ENCODE measurements at regions not wholly inside any gene's neighbourhood (a gene's known extent, or its start where the extent isn't known, plus 50 kb on each side); places are given as distances from the start of the nearest gene placed in this dataset.
"Not testable (repeated sequence)": the region's sequence is repeated elsewhere in the genome, so short reads cannot be mapped to it uniquely, and the experiment has no call there.

DNA sequence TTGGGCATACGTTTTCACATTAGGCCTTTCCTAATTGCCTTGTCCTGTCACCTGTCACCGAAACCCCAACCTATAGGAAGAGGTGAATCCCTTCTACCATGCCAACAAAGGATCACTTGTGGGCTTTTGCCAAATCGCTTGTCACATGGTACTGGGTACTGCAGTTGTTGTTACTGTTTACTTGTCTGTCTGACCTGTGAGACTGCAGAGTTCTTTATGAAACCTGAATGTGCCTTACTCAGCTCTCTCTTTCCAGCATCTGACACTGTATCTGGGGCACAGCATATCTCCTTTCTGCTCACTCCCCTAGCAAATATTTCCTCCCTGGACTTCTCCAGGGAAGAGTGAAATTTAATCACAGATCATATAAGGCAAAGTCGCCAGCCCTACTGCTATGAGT is 1272.4 kb downstream of the CDH8 start:
- DNase-seq, result no peak

DNA sequence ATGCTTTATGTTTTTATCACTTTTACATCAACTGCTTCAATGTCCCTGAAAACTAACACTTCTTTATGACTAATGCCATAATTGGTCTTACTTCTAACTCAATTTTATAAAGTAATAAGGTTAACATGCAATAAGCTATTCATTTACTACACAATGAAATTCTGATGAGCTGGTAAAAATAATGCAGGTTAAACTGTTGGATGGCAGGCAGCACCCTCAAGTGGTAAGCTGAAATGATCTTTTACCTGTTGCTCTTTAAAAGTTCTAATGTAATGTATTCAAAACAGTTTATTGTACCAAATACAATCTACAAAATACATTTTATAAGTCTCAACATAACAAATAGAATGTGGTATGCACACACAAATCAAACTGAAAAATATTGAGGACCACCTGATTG is 1280.3 kb downstream of the CDH8 start:
- no peak for DNase-seq

GRCh38 chr16:60748366-60748765 is 1287.9 kb downstream of the CDH8 start:
- no peak for DNase-seq

DNA sequence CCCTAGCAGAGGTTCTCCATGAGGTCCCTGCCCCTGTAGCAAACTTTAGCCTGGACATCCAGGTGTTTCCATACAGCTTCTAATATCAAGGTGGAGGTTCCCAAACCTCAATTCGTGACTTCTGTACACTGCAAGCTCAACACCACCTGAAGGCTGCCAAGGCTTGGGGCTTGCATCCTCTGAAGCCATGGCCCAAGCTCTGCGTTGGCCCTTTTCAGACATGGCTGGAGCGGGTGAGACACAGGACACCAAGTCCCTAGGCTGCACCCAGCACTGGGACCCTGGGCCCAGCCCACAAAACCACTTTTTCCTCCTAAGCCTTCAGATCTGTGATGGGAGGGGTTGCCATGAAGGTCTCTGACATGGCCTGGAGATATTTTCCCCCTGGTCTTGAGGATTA is 1292.0 kb downstream of the CDH8 start:
- no peak for DNase-seq

- DNase-seq, result no peak
Measured at GRCh38 chr16:60741810-60742209, 1294.4 kb downstream of the CDH8 start.

DNA sequence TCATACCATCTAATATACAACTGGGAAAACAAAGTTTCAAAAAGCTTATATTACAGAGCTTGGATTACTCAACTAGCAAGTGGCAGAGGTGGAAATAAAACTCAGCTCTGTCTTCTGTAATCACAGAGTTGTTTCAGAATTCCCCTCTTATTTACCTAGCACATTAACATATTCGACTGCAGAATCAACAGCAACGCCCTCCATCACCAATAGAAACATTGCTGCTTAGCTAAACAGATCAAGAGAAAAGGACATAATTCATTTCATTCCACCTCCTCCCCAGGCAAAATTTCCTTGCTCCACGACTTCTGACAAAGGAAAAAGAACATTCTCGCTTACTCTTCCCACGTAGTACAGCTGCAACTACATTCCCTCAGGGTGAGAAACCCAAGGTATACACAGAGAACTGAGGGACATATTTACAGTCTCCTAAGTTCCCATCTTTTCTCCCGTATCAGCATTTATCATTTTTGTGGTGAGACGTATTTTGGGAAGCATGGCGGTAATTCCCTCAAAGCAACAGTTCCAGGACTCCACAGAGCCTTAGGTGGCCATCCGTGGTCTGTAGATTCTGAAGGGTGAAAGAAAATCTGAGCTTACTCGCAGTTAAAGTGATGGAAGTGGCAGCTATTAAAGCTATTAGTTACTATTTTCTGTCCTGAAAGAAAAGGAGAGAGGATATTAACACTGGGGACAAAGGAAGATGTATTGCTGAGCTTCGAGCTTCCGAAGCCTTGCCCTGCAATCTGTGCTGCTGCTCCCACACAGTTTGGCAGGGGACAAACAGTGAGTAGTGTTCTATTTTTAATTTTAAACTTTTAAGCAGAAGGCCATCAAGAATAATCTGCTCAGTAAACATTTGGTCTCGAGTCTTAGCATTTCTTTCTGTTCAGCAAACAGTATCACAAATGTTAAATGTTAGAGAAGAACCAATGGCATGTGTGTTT is 1296.2 kb downstream of the CDH8 start:
- DNase-seq, result no peak

DNA sequence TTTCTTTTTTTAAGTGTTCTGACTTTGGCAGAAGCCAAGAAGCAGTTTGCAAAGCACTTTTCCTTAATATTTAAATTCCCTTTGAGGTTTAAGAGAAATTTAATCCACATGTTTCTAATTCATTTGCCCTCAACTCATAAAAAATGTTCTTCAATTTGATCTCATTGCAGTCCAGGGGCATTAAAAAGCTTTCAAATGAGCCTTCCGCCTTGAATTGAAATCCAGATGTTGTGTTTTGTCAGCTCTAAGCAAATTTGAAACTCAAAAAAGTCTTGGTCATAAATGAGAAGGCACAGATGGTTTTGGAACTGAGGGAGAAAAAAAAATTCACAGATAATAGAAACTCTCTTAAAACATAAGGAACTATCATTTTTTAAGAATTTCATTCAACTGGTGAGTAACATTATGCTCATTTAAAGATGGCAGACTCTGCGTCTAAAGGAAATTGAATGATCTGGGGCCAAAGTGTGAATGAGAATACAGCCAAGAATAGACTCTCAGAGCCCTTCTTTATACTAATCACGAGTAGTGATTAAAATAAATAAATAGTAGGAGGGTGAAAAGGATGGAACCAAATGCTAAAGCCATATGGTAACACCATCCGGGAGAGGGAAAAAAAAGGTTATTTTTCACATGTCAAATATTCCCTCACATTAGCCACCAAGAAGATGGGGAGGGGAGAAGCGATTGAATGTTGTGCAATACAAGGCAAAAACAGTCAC is 1304.7 kb downstream of the CDH8 start:
- no peak for DNase-seq

- DNase-seq, result no peak
Measured at GRCh38 chr16:60729051-60729450, 1307.2 kb downstream of the CDH8 start.

GRCh38 chr16:60727851-60728250 is 1308.4 kb downstream of the CDH8 start:
- no peak for DNase-seq

- no peak for DNase-seq
Measured at GRCh38 chr16:60720060-60720459, 1316.2 kb downstream of the CDH8 start.

GRCh38 chr16:60717808-60718207 is 1318.4 kb downstream of the CDH8 start:
- DNase-seq, result no peak

GRCh38 chr16:60712144-60712543 is 1324.1 kb downstream of the CDH8 start:
- DNase-seq, result no peak

GRCh38 chr16:60704726-60705125 is 1331.5 kb downstream of the CDH8 start:
- DNase-seq, result no peak

DNA sequence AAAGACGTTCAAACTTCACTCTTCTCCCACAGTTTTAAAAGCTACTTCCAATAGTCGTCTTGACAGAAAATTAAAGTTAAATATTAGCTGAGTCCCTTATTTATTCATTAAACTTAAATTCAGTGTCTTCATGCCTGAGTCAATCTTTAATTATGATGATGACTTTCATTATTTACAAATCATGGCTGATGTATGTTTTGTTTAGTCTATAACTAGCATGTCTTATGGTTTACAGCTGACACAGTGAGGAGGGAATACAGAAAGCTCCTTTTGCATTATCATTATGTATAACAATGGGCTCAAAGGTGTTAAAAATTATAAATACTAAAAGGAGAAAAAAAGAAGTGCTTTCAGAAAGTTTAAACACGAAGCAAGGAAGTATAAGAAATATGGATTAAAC is 1333.1 kb downstream of the CDH8 start:
- no peak for DNase-seq

- DNase-seq, result no peak
Measured at GRCh38 chr16:60686824-60687223, 1349.4 kb downstream of the CDH8 start.

DNA sequence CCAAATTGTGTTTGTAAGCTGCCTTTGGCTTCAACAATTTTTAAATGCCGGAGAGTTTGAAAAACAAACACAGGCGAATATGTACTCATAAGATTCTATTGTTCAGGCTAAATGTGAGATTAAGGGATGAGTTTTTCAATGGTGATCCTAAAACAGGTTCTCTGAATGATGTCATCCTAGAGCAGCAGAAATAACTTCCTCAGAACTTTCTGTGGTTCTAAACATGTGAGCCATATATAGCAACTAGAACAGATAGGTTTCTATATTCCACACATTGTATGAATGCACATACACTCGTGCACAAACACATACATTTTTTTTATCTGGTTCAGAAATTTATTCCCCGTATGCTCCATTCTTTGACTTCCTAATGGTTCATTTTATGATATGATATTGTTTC is 1352.2 kb downstream of the CDH8 start:
- DNase-seq, result no peak

- DNase-seq, result no peak
Measured at GRCh38 chr16:60682219-60682618, 1354.0 kb downstream of the CDH8 start.

GRCh38 chr16:60681043-60681442 is 1355.2 kb downstream of the CDH8 start:
- DNase-seq, result no peak

DNA sequence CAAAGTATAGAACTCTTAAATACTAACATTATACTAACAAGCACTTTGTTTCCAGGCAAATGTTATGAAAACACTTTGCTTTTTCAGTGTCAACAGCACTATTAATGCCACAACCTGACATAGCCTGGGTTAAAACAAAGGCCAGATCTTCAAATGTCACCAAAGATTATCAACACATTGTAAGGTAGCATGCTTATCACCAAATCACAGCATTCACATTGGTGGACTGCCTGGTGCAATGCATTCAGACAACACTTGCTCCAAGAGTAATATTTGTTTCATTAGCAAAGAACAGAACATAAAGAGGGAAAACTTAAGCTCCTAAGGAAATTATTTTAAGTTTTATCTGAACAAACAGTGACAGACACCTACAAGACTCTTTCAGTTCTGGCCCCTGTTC is 1361.2 kb downstream of the CDH8 start:
- no peak for DNase-seq

- no peak for DNase-seq
Measured at GRCh38 chr16:60674241-60674640, 1362.0 kb downstream of the CDH8 start.

DNA sequence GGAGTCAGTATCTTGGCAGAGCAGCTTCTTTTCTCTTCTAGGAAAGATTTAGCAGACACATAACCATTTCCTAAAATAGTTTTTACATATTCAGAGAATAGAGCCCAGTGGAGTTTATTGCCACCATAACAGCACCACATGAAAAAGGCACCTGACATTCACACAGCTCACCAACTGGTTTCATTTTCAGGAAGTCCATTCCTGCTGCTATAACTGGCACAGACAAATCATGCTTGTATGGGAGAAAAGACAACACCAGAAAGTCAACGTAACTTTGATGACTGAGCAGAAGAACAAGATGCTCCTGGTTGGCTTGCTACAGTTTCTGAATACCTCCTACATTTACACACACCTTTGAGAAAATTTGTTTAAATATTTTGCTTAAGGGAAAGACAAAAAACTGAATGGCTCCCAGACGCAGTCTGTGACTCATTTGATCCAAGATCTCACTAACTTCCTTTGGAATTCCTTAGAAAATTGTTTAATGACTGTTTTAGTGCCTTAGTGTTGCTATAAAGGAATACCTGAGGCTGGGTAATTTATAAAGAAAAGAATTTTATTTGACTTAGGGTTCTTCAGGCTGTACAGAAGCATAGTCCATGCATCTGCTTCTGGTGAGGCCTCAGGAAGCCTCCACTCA is 1380.6 kb downstream of the CDH8 start:
- no peak for DNase-seq

- DNase-seq, result no peak
Measured at GRCh38 chr16:60651346-60651745, 1384.9 kb downstream of the CDH8 start.

DNA sequence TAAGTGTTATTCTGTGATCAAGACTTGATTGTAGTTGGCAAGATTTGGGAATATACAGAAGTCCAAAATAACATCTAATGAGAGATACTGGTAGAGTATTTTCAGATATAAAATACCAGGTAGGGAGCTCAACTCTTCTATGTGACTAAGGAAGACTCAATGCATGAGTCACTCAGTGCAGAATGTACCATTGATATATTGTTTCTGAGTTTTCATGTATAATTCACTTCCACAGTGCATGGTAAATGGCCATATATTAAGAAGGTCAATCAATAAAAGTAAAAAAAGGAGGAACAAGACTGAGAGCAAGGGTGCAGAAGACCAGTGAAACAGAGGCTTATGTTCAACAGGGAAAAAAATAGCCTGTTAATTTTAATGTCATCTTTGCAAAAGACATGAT is 1387.9 kb downstream of the CDH8 start:
- DNase-seq, result no peak

GRCh38 chr16:60647388-60647787 is 1388.8 kb downstream of the CDH8 start:
- not testable (repeated sequence) for DNase-seq

Data from activated CD8-positive, alpha-beta memory T cell treated with anti-CD3 and anti-CD28 coated beads, Interleukin-2, amount 50 U/mL, for 4 hours (primary cell).